ENCODE measurements at regions not wholly inside any gene's neighbourhood (a gene's known extent, or its start where the extent isn't known, plus 50 kb on each side); places are given as distances from the start of the nearest gene placed in this dataset.
"Not testable (repeated sequence)": the region's sequence is repeated elsewhere in the genome, so short reads cannot be mapped to it uniquely, and the experiment has no call there.

- H3K27ac ChIP-seq = no peak overlapping the region
- no peaks in the 10 kb centered on the region for H3K36me3 ChIP-seq
- H3K27me3 ChIP-seq = no peaks in the 10 kb centered on the region
- DNase-seq = no peak
- TF ChIP-seq CTCF (IDR thresholded peaks at IDR 0.05) = no peak
- H3K4me3 ChIP-seq = no peak overlapping the region
- intact Hi-C loops (cut with DNase I) = no loop called here
- H3K9ac ChIP-seq (ENCODE audit: low read depth in 2 of 2, low read length in 2 of 2) = no peak overlapping the region
- H3K4me1 ChIP-seq = no peaks in the 10 kb centered on the region
- H3K9me3 ChIP-seq = no peaks in the 10 kb centered on the region
These were observed 189.5 kb upstream of the DCAF8L1 start for GRCh38 chrX:28170713-28171112.

- Histone ChIP-seq H3K4me3 (no peak overlapping the region), H3K9ac (ENCODE audit: low read depth in 2 of 2, low read length in 2 of 2) (no peak overlapping the region), H3K4me1 (no peaks in the 10 kb centered on the region), H3K27me3 (no peaks in the 10 kb centered on the region), H3K9me3 (no peaks in the 10 kb centered on the region), H3K36me3 (no peaks in the 10 kb centered on the region), H3K27ac (no peak overlapping the region)
- TF ChIP-seq CTCF (IDR thresholded peaks at IDR 0.05) = no peak
- DNase-seq = no peak
- intact Hi-C loops (cut with DNase I) = no loop called here
These were observed 176.9 kb upstream of the DCAF8L1 start for GRCh38 chrX:28158019-28158777.

GRCh38 chrX:28152263-28152662, 171.0 kb upstream of the DCAF8L1 start:
- H3K4me1 ChIP-seq; DNase-seq; H3K27ac ChIP-seq; H3K4me3 ChIP-seq; intact Hi-C loops (cut with DNase I); H3K27me3 ChIP-seq; H3K9ac ChIP-seq (ENCODE audit: low read depth in 2 of 2, low read length in 2 of 2); H3K36me3 ChIP-seq; H3K9me3 ChIP-seq: not testable (repeated sequence)

- intact Hi-C loops (cut with DNase I) = no loop called here
These were observed 154.3 kb upstream of the DCAF8L1 start for GRCh38 chrX:28135378-28136047.

GRCh38 chrX:28133763-28134162, 152.5 kb upstream of the DCAF8L1 start:
- TF ChIP-seq CTCF (IDR thresholded peaks at IDR 0.05) = no peak
- no peak for DNase-seq
- H3K27me3 ChIP-seq = no peaks in the 10 kb centered on the region
- H3K36me3 ChIP-seq = no peaks in the 10 kb centered on the region
- intact Hi-C loops (cut with DNase I) = no loop called here
- H3K4me1 ChIP-seq = no peaks in the 10 kb centered on the region
- H3K9me3 ChIP-seq = no peaks in the 10 kb centered on the region
- no peak overlapping the region for H3K9ac ChIP-seq (ENCODE audit: low read depth in 2 of 2, low read length in 2 of 2)
- H3K27ac ChIP-seq = no peak overlapping the region
- H3K4me3 ChIP-seq = no peak overlapping the region

More at GRCh38 chrX:28135378-28136047, 154.3 kb upstream of the DCAF8L1 start:
- no peaks in the 10 kb centered on the region for H3K4me1 ChIP-seq
- TF ChIP-seq CTCF (IDR thresholded peaks at IDR 0.05) = no peak
- H3K27me3 ChIP-seq = no peaks in the 10 kb centered on the region
- no peak overlapping the region for H3K9ac ChIP-seq (ENCODE audit: low read depth in 2 of 2, low read length in 2 of 2)
- no peaks in the 10 kb centered on the region for H3K36me3 ChIP-seq
- no peaks in the 10 kb centered on the region for H3K9me3 ChIP-seq
- no peak overlapping the region for H3K4me3 ChIP-seq
- no peak for DNase-seq
- H3K27ac ChIP-seq = no peak overlapping the region

- no peak overlapping the region for H3K4me3 ChIP-seq
- no peak for TF ChIP-seq CTCF (IDR thresholded peaks at IDR 0.05)
- H3K27me3 ChIP-seq = no peaks in the 10 kb centered on the region
- H3K4me1 ChIP-seq = no peaks in the 10 kb centered on the region
- no peaks in the 10 kb centered on the region for H3K9me3 ChIP-seq
- no peak overlapping the region for H3K27ac ChIP-seq
- intact Hi-C loops (cut with DNase I) = no loop called here
- DNase-seq = no peak
- H3K36me3 ChIP-seq = no peaks in the 10 kb centered on the region
- no peak overlapping the region for H3K9ac ChIP-seq (ENCODE audit: low read depth in 2 of 2, low read length in 2 of 2)
These were observed 146.4 kb upstream of the DCAF8L1 start for GRCh38 chrX:28127662-28128061.

Data from colonic mucosa (tissue), 4 donors.